Loucy (cell line): ENCODE measurements at regions not wholly inside any gene's neighbourhood (a gene's known extent, or its start where the extent isn't known, plus 50 kb on each side); places are given as distances from the start of the nearest gene placed in this dataset.

Experiments used
- H2AFZ ChIP-seq: fragments of 200-600 bp; sonication (generic); 2 replicates; pipeline ENCODE4 v1.6.0; 2016; ENCODE audit warnings: antibody characterized with exemption, mild to moderate bottlenecking, low read length, moderate library complexity
- H3F3A ChIP-seq: fragments of 200-600 bp; 2 replicates; pipeline ENCODE4 v1.6.0; 2016; ENCODE audit warnings: antibody characterized with exemption, low read depth, mild to moderate bottlenecking
- H3K27me3 ChIP-seq: fragments of 200-600 bp; sonication (generic); 2 replicates; pipeline ENCODE4 v1.6.1; 2014; ENCODE audit warnings: low read length, mild to moderate bottlenecking; ENCODE audit not compliant: insufficient read depth, poor library complexity, severe bottlenecking
- H3K36me3 ChIP-seq: fragments of 200-600 bp; sonication (generic); 2 replicates; pipeline ENCODE4 v1.6.1; 2016; ENCODE audit warnings: low read length; ENCODE audit not compliant: insufficient read depth
- H3K4me1 ChIP-seq: fragments of 200-600 bp; sonication (generic); 2 replicates; pipeline ENCODE4 v1.5.1; 2014; ENCODE audit warnings: low read length, mild to moderate bottlenecking; ENCODE audit not compliant: insufficient read depth, poor library complexity, severe bottlenecking
- H3K4me2 ChIP-seq: fragments of 200-600 bp; sonication (generic); 2 replicates; pipeline ENCODE4 v1.6.0; 2014; ENCODE audit warnings: antibody characterized with exemption, low read length, low read depth, mild to moderate bottlenecking; ENCODE audit not compliant: poor library complexity, severe bottlenecking
- H3K4me3 ChIP-seq: fragments of 200-600 bp; sonication (generic); 2 replicates; pipeline ENCODE4 v1.5.1; 2014; ENCODE audit warnings: low read length, mild to moderate bottlenecking, mixed read lengths; ENCODE audit not compliant: poor library complexity, severe bottlenecking
- H3K79me2 ChIP-seq: fragments of 200-600 bp; sonication (generic); 2 replicates; pipeline ENCODE4 v1.6.1; 2014; ENCODE audit warnings: low read length; ENCODE audit not compliant: insufficient read depth
- H3K9ac ChIP-seq: fragments of 200-600 bp; sonication (generic); 2 replicates; pipeline ENCODE4 v1.6.0; 2014; ENCODE audit warnings: mild to moderate bottlenecking, low read depth, low read length, moderate library complexity; ENCODE audit not compliant: poor library complexity, severe bottlenecking
- H3K9me2 ChIP-seq: fragments of 200-600 bp; sonication (generic); replicated peaks from 2 replicates; pipeline ENCODE4 v1.6.1; 2016; ENCODE audit warnings: low read depth, low read length, mixed read lengths
- H3K9me3 ChIP-seq: fragments of 200-600 bp; sonication (generic); 2 replicates; pipeline ENCODE4 v1.6.1; 2014; ENCODE audit warnings: mild to moderate bottlenecking, antibody characterized with exemption, low read length, low read depth; ENCODE audit not compliant: insufficient read depth
- H4K20me1 ChIP-seq: fragments of 200-600 bp; sonication (generic); 2 replicates; pipeline ENCODE4 v1.6.0; 2014; ENCODE audit warnings: antibody characterized with exemption, low read length, mild to moderate bottlenecking; ENCODE audit not compliant: insufficient read depth, poor library complexity, severe bottlenecking
- EZH2phosphoT487 ChIP-seq: fragments of 200-600 bp; IDR thresholded peaks from 2 replicates; pipeline ENCODE4 v1.6.1; 2018; ENCODE audit warnings: antibody characterized with exemption, mild to moderate bottlenecking, moderate library complexity, borderline replicate concordance
- TF ChIP-seq, protein P1 (sequence below): fragments of 200-600 bp; sonication (generic); conservative IDR thresholded peaks from 2 replicates; pipeline ENCODE4 v1.5.1; 2014; ENCODE audit warnings: mild to moderate bottlenecking, antibody characterized with exemption, low read length

DNA sequence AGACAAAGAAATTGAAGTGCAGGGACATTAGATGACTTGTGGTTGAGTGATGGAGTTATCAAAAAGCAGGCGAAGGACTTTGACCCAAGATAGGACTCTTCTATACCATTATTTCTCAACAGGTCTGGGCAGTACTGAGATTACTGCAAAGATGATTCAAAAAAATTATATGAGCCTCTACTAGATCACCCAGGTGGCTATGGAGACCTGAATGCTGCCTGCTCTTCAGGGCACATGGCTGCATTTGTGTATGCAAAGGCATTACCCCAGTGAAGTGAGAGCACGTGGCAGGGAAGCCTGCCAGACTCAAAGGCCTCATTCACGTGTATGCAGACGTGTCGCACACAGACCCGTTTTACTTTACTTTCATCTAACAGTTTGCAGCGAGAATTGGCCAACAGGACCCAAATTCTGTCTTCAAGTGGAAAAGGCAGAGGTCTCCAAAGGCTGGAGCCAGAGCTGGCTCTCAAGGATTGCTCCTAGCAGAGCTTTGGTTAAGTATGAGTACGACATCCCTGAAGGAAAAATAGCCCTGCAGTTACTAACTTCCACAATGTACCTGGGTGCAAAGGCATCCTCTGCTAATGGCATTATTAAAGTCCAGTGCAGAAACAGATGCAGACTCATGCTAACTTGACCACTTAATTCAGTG is 113.8 kb upstream of the ARMC2 start:
- H3K79me2 ChIP-seq: no peaks in the 10 kb centered on the region
- no peak for TF ChIP-seq EZH2phosphoT487
- TF ChIP-seq, protein P1, sequence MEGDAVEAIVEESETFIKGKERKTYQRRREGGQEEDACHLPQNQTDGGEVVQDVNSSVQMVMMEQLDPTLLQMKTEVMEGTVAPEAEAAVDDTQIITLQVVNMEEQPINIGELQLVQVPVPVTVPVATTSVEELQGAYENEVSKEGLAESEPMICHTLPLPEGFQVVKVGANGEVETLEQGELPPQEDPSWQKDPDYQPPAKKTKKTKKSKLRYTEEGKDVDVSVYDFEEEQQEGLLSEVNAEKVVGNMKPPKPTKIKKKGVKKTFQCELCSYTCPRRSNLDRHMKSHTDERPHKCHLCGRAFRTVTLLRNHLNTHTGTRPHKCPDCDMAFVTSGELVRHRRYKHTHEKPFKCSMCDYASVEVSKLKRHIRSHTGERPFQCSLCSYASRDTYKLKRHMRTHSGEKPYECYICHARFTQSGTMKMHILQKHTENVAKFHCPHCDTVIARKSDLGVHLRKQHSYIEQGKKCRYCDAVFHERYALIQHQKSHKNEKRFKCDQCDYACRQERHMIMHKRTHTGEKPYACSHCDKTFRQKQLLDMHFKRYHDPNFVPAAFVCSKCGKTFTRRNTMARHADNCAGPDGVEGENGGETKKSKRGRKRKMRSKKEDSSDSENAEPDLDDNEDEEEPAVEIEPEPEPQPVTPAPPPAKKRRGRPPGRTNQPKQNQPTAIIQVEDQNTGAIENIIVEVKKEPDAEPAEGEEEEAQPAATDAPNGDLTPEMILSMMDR: no peak
- H3K9ac ChIP-seq: no peak overlapping the region
- no peak overlapping the region for H3K4me3 ChIP-seq
- H4K20me1 ChIP-seq: no peaks in the 10 kb centered on the region
- H3K4me1 ChIP-seq: peaks cover 8% of the 10 kb centered on the region
- H3K36me3 ChIP-seq: no peaks in the 10 kb centered on the region
- no peaks in the 10 kb centered on the region for H3K27me3 ChIP-seq
- no peak overlapping the region for H3K4me2 ChIP-seq
- H3K9me2 ChIP-seq: no peaks in the 10 kb centered on the region
- no peak overlapping the region for H2AFZ ChIP-seq
- H3K9me3 ChIP-seq: no peaks in the 10 kb centered on the region
- no peaks in the 10 kb centered on the region for H3F3A ChIP-seq

DNA sequence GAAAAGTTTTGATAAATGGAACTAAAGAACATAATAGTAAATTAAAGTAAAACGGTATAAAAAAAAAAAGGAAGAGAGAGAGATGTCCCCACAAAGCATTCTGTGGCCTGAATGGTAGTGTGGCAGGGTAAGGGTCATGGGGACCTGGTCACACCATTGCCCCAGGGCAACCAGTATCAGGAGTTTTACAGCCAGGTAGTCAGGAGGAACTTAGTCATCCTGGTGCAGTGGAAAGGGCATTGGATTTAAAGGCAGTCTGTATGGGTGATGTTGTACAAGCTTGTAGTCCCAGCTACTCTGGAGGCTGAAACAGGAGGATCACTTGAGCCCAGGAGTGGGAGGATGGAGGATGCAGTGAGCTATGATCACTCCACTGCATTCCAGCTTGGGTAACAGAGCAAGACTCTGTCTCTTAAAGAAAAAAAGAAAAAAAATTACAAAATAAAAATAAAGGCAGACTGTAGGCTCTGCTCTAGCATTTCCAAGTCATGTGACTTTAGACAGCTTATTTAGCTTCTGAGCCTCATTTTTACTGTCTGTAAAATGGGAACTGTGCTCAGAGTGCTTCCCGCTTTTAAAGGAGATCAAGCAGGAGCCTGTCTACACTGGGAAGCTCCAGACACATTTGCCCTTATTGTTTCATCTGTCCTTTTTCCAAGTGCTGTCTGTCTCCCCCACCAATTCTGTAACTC is 112.8 kb upstream of the ARMC2 start:
- no peak overlapping the region for H3K4me2 ChIP-seq
- no peaks in the 10 kb centered on the region for H3K27me3 ChIP-seq
- no peaks in the 10 kb centered on the region for H3K79me2 ChIP-seq
- H3K9me3 ChIP-seq: no peaks in the 10 kb centered on the region
- no peaks in the 10 kb centered on the region for H3F3A ChIP-seq
- peaks cover 10% of the 10 kb centered on the region for H3K4me1 ChIP-seq
- no peak overlapping the region; the same call in 1 of the 2 replicates for H2AFZ ChIP-seq
- H3K9ac ChIP-seq: no peak overlapping the region
- no peaks in the 10 kb centered on the region for H3K36me3 ChIP-seq
- no peaks in the 10 kb centered on the region for H3K9me2 ChIP-seq
- no peak overlapping the region for H3K4me3 ChIP-seq
- no peaks in the 10 kb centered on the region for H4K20me1 ChIP-seq
- TF ChIP-seq, protein P1: no peak
- no peak for TF ChIP-seq EZH2phosphoT487

DNA sequence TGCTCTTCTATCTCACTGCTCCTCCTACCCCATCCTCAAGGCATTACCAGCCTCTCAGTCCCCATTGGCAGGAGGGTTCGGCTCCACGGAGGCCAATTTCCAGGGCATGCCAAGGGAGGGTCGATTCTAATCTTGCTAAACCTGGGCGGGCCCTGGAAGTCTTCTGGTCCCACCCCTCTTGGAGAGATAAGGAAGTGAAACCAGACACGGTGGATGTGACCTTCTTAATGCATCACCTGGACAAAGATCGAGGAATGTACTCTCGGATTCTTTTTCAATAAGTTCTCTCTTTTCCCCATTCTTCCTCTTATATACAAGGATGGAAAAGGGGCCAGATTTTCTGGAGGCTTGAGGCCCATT is 112.2 kb upstream of the ARMC2 start:
- no peak overlapping the region for H3K4me2 ChIP-seq
- no peaks in the 10 kb centered on the region for H3K36me3 ChIP-seq
- no peaks in the 10 kb centered on the region for H3K79me2 ChIP-seq
- TF ChIP-seq, protein P1: no peak
- TF ChIP-seq EZH2phosphoT487: no peak
- no peaks in the 10 kb centered on the region for H4K20me1 ChIP-seq
- H3K9ac ChIP-seq: no peak overlapping the region
- H3K9me2 ChIP-seq: no peaks in the 10 kb centered on the region
- no peaks in the 10 kb centered on the region for H3F3A ChIP-seq
- no peaks in the 10 kb centered on the region for H3K27me3 ChIP-seq
- peaks cover 10% of the 10 kb centered on the region for H3K4me1 ChIP-seq
- H3K9me3 ChIP-seq: no peaks in the 10 kb centered on the region
- H3K4me3 ChIP-seq: no peak overlapping the region
- no peak overlapping the region; the same call in 1 of the 2 replicates for H2AFZ ChIP-seq
